IMR-90 (cell line): ENCODE measurements at regions not wholly inside any gene's neighbourhood (a gene's known extent, or its start where the extent isn't known, plus 50 kb on each side); places are given as distances from the start of the nearest gene placed in this dataset.

Experiments
- ATAC-seq: fragments of 200-7000 bp; cut with Tn5 transposase; 2 replicates; pipeline ENCODE4 v1.9.1; 2020; ENCODE audit warnings: low read depth, mild to moderate bottlenecking, moderate library complexity
- BruUV-seq: library from RNA; stranded (reverse); fragments of 400-500 nt; replicated peaks from 2 replicates; lab custom pipeline; 2021; lab: Mats Ljungman, UMichigan
- CTCF ChIA-PET: fragments of 300-600 bp; formaldehyde crosslinking; extraction: SDS; loops from one replicate; lab custom pipeline; 2021; ENCODE audit warnings: antibody characterized with exemption; lab: Yijun Ruan, JAX
- POLR2A ChIA-PET: fragments of 300-600 bp; sonication (Branson Sonifier 250); formaldehyde crosslinking; loops from one replicate; lab custom pipeline; 2022; ENCODE audit warnings: antibody characterized with exemption; ENCODE audit not compliant: unreplicated experiment; lab: Charles Lee
- DNase-seq: peaks from one replicate; pipeline ENCODE4 v3.0.0; 2013
- H2AFZ ChIP-seq: replicated peaks from 2 replicates; pipeline ENCODE3; 2013; ENCODE audit warnings: low read length, mild to moderate bottlenecking; ENCODE audit not compliant: poor library complexity
- H2AK5ac ChIP-seq: 2 replicates; pipeline ENCODE4 v1.6.1; 2013; ENCODE audit warnings: low read depth, low read length, inconsistent platforms
- H2AK9ac ChIP-seq: replicated peaks from 2 replicates; pipeline ENCODE3; 2013; ENCODE audit warnings: mild to moderate bottlenecking, low read depth, low read length, moderate library complexity; ENCODE audit not compliant: poor library complexity
- H2BK120ac ChIP-seq: 2 replicates; pipeline ENCODE4 v1.6.1; 2013; ENCODE audit warnings: low read depth, low read length, inconsistent platforms
- H2BK15ac ChIP-seq: 3 replicates; pipeline ENCODE4 v1.6.1; 2013; ENCODE audit warnings: low read depth, low read length, inconsistent platforms
- H2BK20ac ChIP-seq: 2 replicates; pipeline ENCODE4 v1.6.1; 2013; ENCODE audit warnings: low read depth, mild to moderate bottlenecking, inconsistent platforms, low read length, moderate library complexity
- H2BK5ac ChIP-seq: 2 replicates; pipeline ENCODE4 v1.6.1; 2013; ENCODE audit warnings: mild to moderate bottlenecking, low read depth, low read length, inconsistent platforms; ENCODE audit not compliant: poor library complexity, severe bottlenecking
- H3K14ac ChIP-seq: replicated peaks from 2 replicates; pipeline ENCODE4 v1.6.1; 2013; ENCODE audit warnings: low read depth, low read length, inconsistent platforms
- H3K18ac ChIP-seq: 2 replicates; pipeline ENCODE4 v1.6.1; 2013; ENCODE audit warnings: low read depth, low read length, control low read depth
- H3K23ac ChIP-seq: 2 replicates; pipeline ENCODE4 v1.6.1; 2013; ENCODE audit warnings: low read depth, low read length, inconsistent platforms
- H3K27ac ChIP-seq: 2 replicates; pipeline ENCODE4 v1.5.1; 2013; ENCODE audit warnings: mild to moderate bottlenecking, control low read depth, low read length; ENCODE audit not compliant: insufficient read depth
- H3K27me3 ChIP-seq: 2 replicates; pipeline ENCODE4 v1.6.1; 2013; ENCODE audit warnings: low read length; ENCODE audit not compliant: control insufficient read depth, insufficient read depth
- H3K36me3 ChIP-seq: 2 replicates; pipeline ENCODE4 v1.6.1; 2013; ENCODE audit warnings: low read length, mixed read lengths; ENCODE audit not compliant: control insufficient read depth, insufficient read depth
- H3K4ac ChIP-seq: 2 replicates; pipeline ENCODE4 v1.6.1; 2013; ENCODE audit warnings: low read depth, low read length, inconsistent platforms
- H3K4me1 ChIP-seq: 2 replicates; pipeline ENCODE4 v1.6.1; 2013; ENCODE audit warnings: low read length, mixed read lengths; ENCODE audit not compliant: control insufficient read depth, insufficient read depth
- H3K4me2 ChIP-seq: 2 replicates; pipeline ENCODE4 v1.6.1; 2013; ENCODE audit warnings: low read depth, mild to moderate bottlenecking, control low read depth, low read length, moderate library complexity
- H3K4me3 ChIP-seq: 2 replicates; pipeline ENCODE4 v1.5.1; 2013; ENCODE audit warnings: low read depth, mild to moderate bottlenecking, control low read depth, low read length, moderate library complexity; ENCODE audit not compliant: insufficient read depth
- H3K56ac ChIP-seq: 2 replicates; pipeline ENCODE4 v1.6.1; 2013; ENCODE audit warnings: low read length, inconsistent platforms; ENCODE audit not compliant: insufficient read depth; ENCODE audit errors: extremely low read depth
- H3K79me1 ChIP-seq, 2 experiments: 2 replicates each; pipeline ENCODE4 v1.6.1; 2013; ENCODE audit warnings: low read length in 2 of 2, inconsistent platforms in 1 of 2, low read depth in 1 of 2
- H3K9ac ChIP-seq: 2 replicates; pipeline ENCODE4 v1.6.1; 2013; ENCODE audit warnings: low read depth, low read length, control low read depth
- H3K9me1 ChIP-seq: 2 replicates; pipeline ENCODE4 v1.6.1; 2013; ENCODE audit warnings: low read length, inconsistent platforms; ENCODE audit not compliant: insufficient read depth
- H3K9me3 ChIP-seq: 2 replicates; pipeline ENCODE4 v1.6.1; 2013; ENCODE audit warnings: low read length; ENCODE audit not compliant: control insufficient read depth, insufficient read depth
- H4K20me1 ChIP-seq: 2 replicates; pipeline ENCODE4 v1.6.1; 2013; ENCODE audit warnings: low read length, inconsistent platforms; ENCODE audit not compliant: insufficient read depth
- H4K5ac ChIP-seq: 2 replicates; pipeline ENCODE4 v1.6.1; 2013; ENCODE audit warnings: mild to moderate bottlenecking, low read depth, low read length, control low read depth
- H4K8ac ChIP-seq, 2 experiments: 2 replicates each; pipeline ENCODE4 v1.6.1; 2013; ENCODE audit warnings: low read depth in 2 of 2, low read length in 2 of 2, control low read depth in 1 of 2, inconsistent platforms in 1 of 2
- H4K91ac ChIP-seq: 2 replicates; pipeline ENCODE4 v1.6.1; 2013; ENCODE audit warnings: low read depth, low read length, inconsistent platforms; ENCODE audit not compliant: insufficient read depth
- BHLHE40 ChIP-seq: fragments of 150-350 bp; IDR thresholded peaks from 2 replicates; pipeline ENCODE4 v1.6.1; 2016; ENCODE audit warnings: mild to moderate bottlenecking, low read depth, low read length
- CEBPB ChIP-seq: IDR thresholded peaks from 2 replicates; pipeline ENCODE4 v1.6.1; 2012; ENCODE audit warnings: low read depth, low read length, improper control_type of control experiment
- CHD1 ChIP-seq: IDR thresholded peaks from 2 replicates; pipeline ENCODE4 v1.6.1; 2012; ENCODE audit warnings: low read depth, low read length, improper control_type of control experiment
- ELK1 ChIP-seq: fragments of 150-350 bp; IDR thresholded peaks from 2 replicates; pipeline ENCODE4 v1.6.1; 2016; ENCODE audit warnings: low read depth, mild to moderate bottlenecking, low read length, moderate library complexity, borderline replicate concordance
- FOS ChIP-seq: fragments of 150-350 bp; IDR thresholded peaks from 2 replicates; pipeline ENCODE4 v1.6.1; 2016; ENCODE audit warnings: low read depth, low read length
- MAFK ChIP-seq: IDR thresholded peaks from 2 replicates; pipeline ENCODE4 v1.6.1; 2012; ENCODE audit warnings: low read depth, low read length, improper control_type of control experiment
- MAZ ChIP-seq: IDR thresholded peaks from 2 replicates; pipeline ENCODE4 v1.6.1; 2012; ENCODE audit warnings: low read depth, mild to moderate bottlenecking, low read length, improper control_type of control experiment, moderate library complexity, borderline replicate concordance
- MXI1 ChIP-seq: IDR thresholded peaks from 2 replicates; pipeline ENCODE4 v1.6.1; 2012; ENCODE audit warnings: low read depth, mild to moderate bottlenecking, low read length, moderate library complexity, borderline replicate concordance
- NFE2L2 ChIP-seq: fragments of 150-350 bp; IDR thresholded peaks from 2 replicates; pipeline ENCODE4 v1.6.1; 2016; ENCODE audit warnings: low read depth, mild to moderate bottlenecking, low read length
- POLR2A ChIP-seq: IDR thresholded peaks from 2 replicates; pipeline ENCODE4 v1.6.1; 2012; ENCODE audit warnings: mild to moderate bottlenecking, low read depth, low read length
- RAD21 ChIP-seq: IDR thresholded peaks from 2 replicates; pipeline ENCODE4 v1.6.1; 2012; ENCODE audit warnings: low read length, improper control_type of control experiment
- RCOR1 ChIP-seq: IDR thresholded peaks from 2 replicates; pipeline ENCODE4 v1.6.1; 2012; ENCODE audit warnings: mild to moderate bottlenecking, low read length, improper control_type of control experiment; ENCODE audit not compliant: insufficient replicate concordance
- RFX5 ChIP-seq: IDR thresholded peaks from 2 replicates; pipeline ENCODE4 v1.8.0; 2012; ENCODE audit warnings: low read depth, mild to moderate bottlenecking, low read length, moderate library complexity
- SMC3 ChIP-seq: fragments of 150-350 bp; IDR thresholded peaks from 2 replicates; pipeline ENCODE4 v1.6.1; 2016; ENCODE audit warnings: low read depth, mild to moderate bottlenecking, antibody characterized with exemption, low read length, moderate library complexity
- WGBS, 2 experiments: methylation state at CpG; one replicate each; pipeline versions ENCODE4 v1.1.5 to v1.1.7; 2013; ENCODE audit warnings: missing lambda C conversion rate in 2 of 2; ENCODE audit not compliant: insufficient read length in 1 of 2; ENCODE audit errors: extremely low coverage in 2 of 2; 5-methylcytosine and 5-hydroxymethylcytosine counted together
- dilution Hi-C: fragments of 300-500 bp; cut with HindIII; formaldehyde crosslinking; loops from one replicate; pipeline ENCODE4 v1.14.3; 2018; ENCODE audit warnings: low sequenced_read_pairs; ENCODE audit not compliant: unreplicated experiment
- in situ Hi-C: fragments of 300-500 bp; cut with MboI; formaldehyde crosslinking; loops from 3 replicates; pipeline ENCODE4 v1.14.3; 2019; ENCODE audit warnings: low sequenced_read_pairs, inconsistent platforms, mixed read lengths
- intact Hi-C: fragments of 100-400 bp; cut with micrococcal nuclease; formaldehyde crosslinking; loops from 2 replicates; pipeline ENCODE4 v1.10.0; 2022
- TF ChIP-seq, protein P1 (sequence below): conservative IDR thresholded peaks from 2 replicates; pipeline ENCODE4 v1.5.1; 2012; ENCODE audit warnings: mild to moderate bottlenecking, low read depth, low read length, improper control_type of control experiment
- TF ChIP-seq, protein P2 (sequence below): fragments of 150-350 bp; IDR thresholded peaks from 2 replicates; pipeline ENCODE4 v1.6.1; 2017; ENCODE audit warnings: mild to moderate bottlenecking, antibody characterized with exemption, low read length, low read depth

- Histone ChIP-seq H3K27ac (no peak overlapping the region), H2AFZ (no peak overlapping the region), H2BK5ac (no peak overlapping the region), H2BK15ac (no peak overlapping the region), H3K9ac (no peak overlapping the region), H3K4me3 (no peak overlapping the region), H2BK20ac (no peak overlapping the region), H3K14ac (no peak overlapping the region), H3K79me1 (no peaks in the 10 kb centered on the region), H4K5ac (no peak overlapping the region), H3K4ac (no peak overlapping the region), H2AK9ac (no peak overlapping the region), H4K8ac (no peak overlapping the region), H4K91ac (no peak overlapping the region), H3K36me3 (no peaks in the 10 kb centered on the region), H3K27me3 (peaks cover 33% of the 10 kb centered on the region), H3K56ac (no peak overlapping the region), H3K4me2 (no peak overlapping the region), H3K9me1 (no peaks in the 10 kb centered on the region), H3K4me1 (no peaks in the 10 kb centered on the region), H2AK5ac (no peak overlapping the region), H3K9me3 (peaks cover 5% of the 10 kb centered on the region; the same call in 1 of the 2 replicates), H2BK120ac (no peak overlapping the region), H3K23ac (no peak overlapping the region), H4K20me1 (no peaks in the 10 kb centered on the region), H3K18ac (no peak overlapping the region)
- in situ Hi-C loops (no loop called here), intact Hi-C loops (no loop called here), dilution Hi-C loops (no loop called here)
- CTCF ChIA-PET: no interaction called here
- DNase-seq (no peak), ATAC-seq (no peak)
- WGBS, 2 experiments: no CpG with 5 or more reads among the region's 5 CpGs
- POLR2A ChIA-PET: no interaction called here
- BruUV-seq: no TSS peak
- TF ChIP-seq MAZ (no peak), CHD1 (no peak), POLR2A (no peak), RFX5 (no peak), CEBPB (no peak), FOS (no peak), ELK1 (no peak), MXI1 (no peak), MAFK (no peak), NFE2L2 (no peak), SMC3 (no peak), BHLHE40 (no peak), RAD21 (no peak), RCOR1 (no peak)
- TF ChIP-seq, protein P1, sequence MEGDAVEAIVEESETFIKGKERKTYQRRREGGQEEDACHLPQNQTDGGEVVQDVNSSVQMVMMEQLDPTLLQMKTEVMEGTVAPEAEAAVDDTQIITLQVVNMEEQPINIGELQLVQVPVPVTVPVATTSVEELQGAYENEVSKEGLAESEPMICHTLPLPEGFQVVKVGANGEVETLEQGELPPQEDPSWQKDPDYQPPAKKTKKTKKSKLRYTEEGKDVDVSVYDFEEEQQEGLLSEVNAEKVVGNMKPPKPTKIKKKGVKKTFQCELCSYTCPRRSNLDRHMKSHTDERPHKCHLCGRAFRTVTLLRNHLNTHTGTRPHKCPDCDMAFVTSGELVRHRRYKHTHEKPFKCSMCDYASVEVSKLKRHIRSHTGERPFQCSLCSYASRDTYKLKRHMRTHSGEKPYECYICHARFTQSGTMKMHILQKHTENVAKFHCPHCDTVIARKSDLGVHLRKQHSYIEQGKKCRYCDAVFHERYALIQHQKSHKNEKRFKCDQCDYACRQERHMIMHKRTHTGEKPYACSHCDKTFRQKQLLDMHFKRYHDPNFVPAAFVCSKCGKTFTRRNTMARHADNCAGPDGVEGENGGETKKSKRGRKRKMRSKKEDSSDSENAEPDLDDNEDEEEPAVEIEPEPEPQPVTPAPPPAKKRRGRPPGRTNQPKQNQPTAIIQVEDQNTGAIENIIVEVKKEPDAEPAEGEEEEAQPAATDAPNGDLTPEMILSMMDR: no peak
- TF ChIP-seq, protein P2, sequence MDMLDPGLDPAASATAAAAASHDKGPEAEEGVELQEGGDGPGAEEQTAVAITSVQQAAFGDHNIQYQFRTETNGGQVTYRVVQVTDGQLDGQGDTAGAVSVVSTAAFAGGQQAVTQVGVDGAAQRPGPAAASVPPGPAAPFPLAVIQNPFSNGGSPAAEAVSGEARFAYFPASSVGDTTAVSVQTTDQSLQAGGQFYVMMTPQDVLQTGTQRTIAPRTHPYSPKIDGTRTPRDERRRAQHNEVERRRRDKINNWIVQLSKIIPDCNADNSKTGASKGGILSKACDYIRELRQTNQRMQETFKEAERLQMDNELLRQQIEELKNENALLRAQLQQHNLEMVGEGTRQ: no peak
Measured at GRCh38 chr11:44509296-44509695, 56.2 kb upstream of the CD82 start.
